ENCODE measurements at regions not wholly inside any gene's neighbourhood (a gene's known extent, or its start where the extent isn't known, plus 50 kb on each side); places are given as distances from the start of the nearest gene placed in this dataset.

GRCh38 chr7:25392588-25393338, 164.5 kb upstream of the NPVF start:
- no peak for DNase-seq (ENCODE audit: low read depth in 2 of 2)

GRCh38 chr7:25395976-25396375, 167.7 kb upstream of the NPVF start:
- DNase-seq (ENCODE audit: low read depth in 2 of 2), result no peak

DNA sequence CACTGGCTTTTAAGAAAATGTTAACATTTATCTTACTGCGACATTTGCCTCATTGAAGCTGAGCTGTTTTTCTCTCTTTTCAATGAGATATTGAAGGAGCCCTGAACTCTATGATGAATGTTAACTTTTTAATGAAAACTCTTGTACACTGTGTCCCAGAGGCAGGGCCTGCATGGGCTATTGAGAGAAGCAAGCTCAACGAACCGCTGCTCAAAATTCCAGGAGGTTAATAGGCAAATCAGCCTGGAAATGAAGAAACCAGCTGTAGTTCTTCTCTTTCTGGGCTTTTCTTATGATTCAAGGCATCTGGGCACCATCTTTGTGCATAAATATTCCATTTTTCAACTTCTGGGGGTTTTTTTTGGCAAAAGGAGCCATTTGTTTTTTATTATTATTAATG, 168.4 kb upstream of the NPVF start:
- DNase-seq (ENCODE audit: low read depth in 2 of 2), result no peak

DNA sequence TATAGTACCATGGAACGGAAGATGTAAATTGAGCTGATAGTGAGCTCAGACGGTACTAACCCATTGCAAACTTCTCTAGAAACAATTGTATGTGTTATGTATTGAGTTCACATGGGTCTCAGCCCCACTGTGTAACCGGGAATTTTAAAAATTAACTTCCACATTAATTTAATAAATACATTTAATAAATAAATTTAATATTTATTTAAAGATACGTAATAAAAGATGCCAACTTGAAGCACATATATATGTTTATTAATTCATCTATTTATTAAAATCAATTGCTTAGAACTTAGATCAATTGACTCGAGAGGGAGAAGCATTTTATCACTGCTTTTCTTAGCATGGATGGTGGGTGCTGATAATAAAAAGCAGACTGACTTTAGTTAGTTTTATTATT, 170.1 kb upstream of the NPVF start:
- no peak for DNase-seq (ENCODE audit: low read depth in 2 of 2)

DNA sequence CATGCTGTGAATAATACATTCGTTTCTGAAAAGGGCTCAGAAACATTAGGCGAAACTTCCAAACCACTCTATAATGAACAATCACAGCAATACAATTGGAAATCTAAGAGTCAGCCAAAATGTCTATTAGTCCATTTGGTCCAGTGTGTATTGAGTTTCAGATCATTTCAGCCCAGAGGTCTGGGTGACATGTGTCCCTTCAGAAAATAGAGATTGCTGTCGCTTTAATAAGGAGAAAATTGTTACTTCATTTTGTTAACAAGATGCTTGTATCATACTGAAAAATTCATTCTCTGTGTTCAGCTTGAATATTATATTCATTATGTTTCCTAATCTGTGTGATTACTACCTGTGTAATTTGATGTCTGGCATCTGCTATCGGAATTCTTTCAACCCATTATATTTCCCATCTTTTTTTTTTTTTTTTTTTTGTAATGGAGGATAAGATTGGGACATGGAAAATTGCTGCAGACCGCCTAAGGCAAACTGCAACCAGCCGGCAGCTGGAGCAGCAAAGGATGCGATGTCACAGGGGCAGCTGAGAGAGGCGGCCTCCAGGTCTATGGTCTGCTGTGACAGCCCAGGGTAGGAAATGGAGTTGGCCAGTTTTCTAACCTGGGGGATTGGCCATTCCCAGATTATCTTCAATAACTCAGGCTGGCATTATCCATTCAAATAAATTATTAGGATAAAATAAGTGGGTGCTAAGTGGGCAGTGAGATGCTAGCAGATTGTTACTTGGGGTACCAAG, 170.9 kb upstream of the NPVF start:
- no peak for DNase-seq (ENCODE audit: low read depth in 2 of 2)

GRCh38 chr7:25402532-25402931, 174.2 kb upstream of the NPVF start:
- no peak for DNase-seq (ENCODE audit: low read depth in 2 of 2)

GRCh38 chr7:25405736-25406135, 177.4 kb upstream of the NPVF start:
- no peak for DNase-seq (ENCODE audit: low read depth in 2 of 2)

GRCh38 chr7:25407053-25407452, 178.8 kb upstream of the NPVF start:
- DNase-seq (ENCODE audit: low read depth in 2 of 2), result no peak

- DNase-seq (ENCODE audit: low read depth in 2 of 2), result no peak
Observed at GRCh38 chr7:25408012-25408687, 179.9 kb upstream of the NPVF start.

DNA sequence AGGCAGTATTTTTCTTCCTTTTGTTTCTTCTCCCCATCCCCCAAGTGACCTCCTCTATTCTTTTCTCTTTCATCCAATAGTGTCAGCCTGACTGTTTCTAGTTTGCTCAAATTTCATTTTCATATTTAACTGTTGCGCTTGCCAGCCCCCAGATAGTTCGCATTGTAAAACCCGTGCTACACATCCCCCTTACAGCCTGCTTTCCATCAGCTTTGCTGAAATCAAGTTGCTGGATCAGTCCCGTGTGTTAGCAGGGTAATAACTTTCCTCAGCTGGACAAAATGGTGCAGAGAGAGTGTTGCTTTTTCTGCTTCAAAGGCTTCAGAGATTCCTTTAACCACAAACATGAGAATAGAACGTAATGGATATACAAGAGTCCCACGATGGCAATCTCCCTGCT, 180.6 kb upstream of the NPVF start:
- no peak for DNase-seq (ENCODE audit: low read depth in 2 of 2)

DNA sequence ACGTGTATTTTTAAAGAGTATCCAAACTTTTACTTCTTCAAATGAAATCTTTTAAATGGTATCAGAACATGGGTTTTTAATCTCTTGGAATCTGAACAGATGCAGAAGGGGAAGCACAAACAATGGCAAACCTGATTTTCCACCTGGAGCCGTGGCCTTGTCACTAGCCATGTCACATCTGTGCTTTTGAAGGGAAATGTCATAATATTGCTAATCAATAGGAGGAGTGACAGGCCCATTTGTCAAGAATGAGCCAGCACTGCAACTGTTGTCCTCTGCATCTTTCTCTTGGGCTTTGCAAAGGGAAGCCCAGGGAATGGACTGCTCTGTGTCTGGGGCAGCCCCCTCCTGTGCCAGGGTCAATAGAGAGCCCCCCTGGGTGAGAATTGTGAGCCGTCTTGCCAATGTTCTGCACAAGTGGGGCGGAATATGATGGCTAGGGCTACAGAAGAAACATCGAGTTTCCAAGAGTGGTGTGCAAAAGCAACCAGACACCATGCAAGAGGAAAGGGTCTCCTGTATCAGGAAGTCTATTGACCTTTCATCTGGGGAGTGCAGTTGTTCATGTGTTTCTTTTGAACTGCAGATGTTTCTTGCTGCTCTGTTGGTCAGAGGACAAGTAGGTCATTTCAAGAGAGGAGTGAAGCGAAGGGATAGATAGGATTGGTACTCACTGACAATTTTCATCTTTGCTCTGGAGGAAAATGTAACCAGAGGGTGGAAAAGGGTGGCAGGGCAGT, 181.8 kb upstream of the NPVF start:
- DNase-seq (ENCODE audit: low read depth in 2 of 2), result no peak

GRCh38 chr7:25420771-25421170, 192.5 kb upstream of the NPVF start:
- DNase-seq (ENCODE audit: low read depth in 2 of 2), result no peak

DNA sequence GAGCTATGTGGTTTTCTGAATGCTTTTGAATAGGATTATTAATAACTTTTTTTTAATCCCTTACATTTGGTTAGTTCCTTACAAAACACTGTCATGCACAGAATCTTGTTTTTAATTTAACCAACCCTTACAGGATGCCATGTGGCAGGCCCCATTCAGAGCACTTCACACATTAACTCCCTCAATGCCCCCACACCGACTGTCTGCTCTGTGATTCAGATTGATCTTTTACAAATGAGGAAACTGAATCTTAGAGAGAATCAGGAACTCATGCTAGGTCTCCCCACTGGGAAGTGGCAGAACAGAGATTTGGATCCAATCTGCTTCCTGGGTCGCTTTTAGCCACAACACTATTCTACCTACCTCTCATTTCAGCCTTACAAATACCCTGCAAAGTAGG, 195.8 kb upstream of the NPVF start:
- no peak for DNase-seq (ENCODE audit: low read depth in 2 of 2)

- DNase-seq (ENCODE audit: low read depth in 2 of 2), result no peak
Observed at GRCh38 chr7:25424855-25425254, 196.6 kb upstream of the NPVF start.

GRCh38 chr7:25427721-25428120, 199.4 kb upstream of the NPVF start:
- DNase-seq (ENCODE audit: low read depth in 2 of 2), result no peak

- no peak for DNase-seq (ENCODE audit: low read depth in 2 of 2)
Observed at GRCh38 chr7:25429731-25430130, 201.4 kb upstream of the NPVF start.

GRCh38 chr7:25430200-25430931, 202.1 kb upstream of the NPVF start:
- DNase-seq (ENCODE audit: low read depth in 2 of 2), result no peak

DNA sequence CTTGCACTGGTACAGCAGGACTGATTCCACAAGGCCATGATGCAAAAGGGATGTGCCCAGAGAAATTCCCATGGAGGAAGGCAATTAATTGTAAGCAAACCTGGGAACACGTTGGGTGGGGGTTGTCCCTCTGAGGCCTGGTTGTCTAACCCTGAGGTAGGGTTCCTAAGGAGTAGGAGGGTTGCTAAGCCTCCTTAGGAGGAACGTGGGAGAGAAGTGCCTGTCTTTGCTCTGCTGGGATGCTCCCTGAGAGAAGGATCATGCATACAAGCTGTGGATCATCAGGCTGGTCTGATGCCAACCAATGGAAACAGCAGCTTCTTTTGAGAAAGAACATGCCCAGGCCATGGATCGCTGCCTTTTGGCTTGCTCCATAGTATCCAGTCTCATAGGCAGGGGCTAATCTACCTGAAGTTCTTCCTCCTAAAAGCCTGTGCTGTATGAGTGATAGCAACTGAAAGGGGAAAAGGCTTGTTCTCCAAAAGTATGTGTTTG, 203.7 kb upstream of the NPVF start:
- DNase-seq (ENCODE audit: low read depth in 2 of 2), result no peak

- no peak for DNase-seq (ENCODE audit: low read depth in 2 of 2)
Observed at GRCh38 chr7:25432807-25433206, 204.5 kb upstream of the NPVF start.

DNA sequence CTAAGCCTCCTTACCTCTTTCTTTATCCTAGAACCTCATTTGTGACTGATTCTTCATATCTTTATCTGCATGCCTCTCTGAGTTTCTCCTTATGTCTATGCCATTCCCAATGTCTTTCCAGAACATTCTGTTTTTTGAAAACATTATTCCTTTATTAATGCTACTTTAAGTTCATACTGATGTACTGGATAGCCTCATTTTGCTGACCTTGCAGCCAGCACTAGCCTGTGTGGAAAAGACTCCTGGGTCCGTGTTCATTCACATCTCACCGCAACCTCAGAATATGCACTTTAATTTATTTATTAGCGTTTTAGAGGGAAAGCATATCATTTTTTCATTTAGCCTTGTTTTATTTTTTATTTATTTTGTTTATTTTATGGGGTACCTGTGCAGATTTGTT, 208.1 kb upstream of the NPVF start:
- no peak for DNase-seq (ENCODE audit: low read depth in 2 of 2)

DNA sequence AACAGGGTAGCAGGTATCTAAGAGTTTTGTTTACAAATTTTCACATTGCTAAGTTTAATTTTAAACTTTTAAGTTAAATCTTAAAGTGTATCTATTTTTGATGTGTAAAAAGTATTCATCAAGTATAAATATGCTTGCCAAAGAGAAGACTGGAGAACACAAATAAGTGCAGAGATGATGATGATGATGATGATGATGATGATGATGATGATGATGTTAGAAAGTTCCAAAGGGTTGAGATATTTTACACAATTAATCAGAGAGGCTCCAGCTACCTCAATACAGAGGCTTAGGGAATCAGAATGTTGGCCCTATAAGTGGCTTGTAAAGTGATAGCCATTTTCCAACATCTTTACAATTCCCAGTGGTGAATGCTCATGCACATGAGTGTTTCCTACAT, 209.0 kb upstream of the NPVF start:
- no peak for DNase-seq (ENCODE audit: low read depth in 2 of 2)

All from stimulated activated CD8-positive, alpha-beta memory T cell treated with anti-CD3 and anti-CD28 coated beads, Interleukin-15, amount 100 ng/mL, for 48 hours (primary cell).